ENCODE measurements at regions not wholly inside any gene's neighbourhood (a gene's known extent, or its start where the extent isn't known, plus 50 kb on each side); places are given as distances from the start of the nearest gene placed in this dataset.
"Not testable (repeated sequence)": the region's sequence is repeated elsewhere in the genome, so short reads cannot be mapped to it uniquely, and the experiment has no call there.

DNA sequence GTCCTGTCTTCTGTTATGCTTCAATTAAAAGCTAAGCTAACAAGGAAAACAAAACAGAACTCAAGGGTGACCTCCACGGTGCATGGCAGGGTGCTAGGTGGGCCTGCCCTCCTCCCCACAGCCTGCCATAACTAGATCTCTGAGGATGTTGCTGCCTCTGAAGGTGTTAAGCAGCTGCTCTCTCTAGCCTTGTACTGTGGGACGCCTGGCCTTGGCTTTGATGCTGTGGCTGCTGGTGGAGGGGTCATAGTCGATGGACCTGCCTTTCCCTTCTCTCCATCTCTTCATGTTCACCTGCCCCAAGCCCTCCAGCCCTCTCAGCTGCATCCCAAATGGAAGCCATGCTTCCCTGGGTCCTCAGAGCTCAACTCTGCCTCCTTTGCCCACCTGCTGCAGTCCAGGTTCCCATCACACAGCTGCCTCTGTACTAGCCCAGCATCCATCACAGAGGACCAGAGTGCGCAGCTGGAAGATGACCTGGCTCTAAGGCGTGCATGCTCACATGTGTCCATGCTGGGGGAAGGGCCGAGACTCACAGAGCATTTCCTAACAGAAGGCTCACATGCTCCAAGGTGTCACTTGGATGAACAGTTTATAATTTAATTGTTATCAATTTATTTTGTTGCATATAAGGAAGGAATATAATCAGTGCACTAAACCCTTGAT is 180.3 kb upstream of the E2F8 start:
- TF ChIP-seq, protein P1, sequence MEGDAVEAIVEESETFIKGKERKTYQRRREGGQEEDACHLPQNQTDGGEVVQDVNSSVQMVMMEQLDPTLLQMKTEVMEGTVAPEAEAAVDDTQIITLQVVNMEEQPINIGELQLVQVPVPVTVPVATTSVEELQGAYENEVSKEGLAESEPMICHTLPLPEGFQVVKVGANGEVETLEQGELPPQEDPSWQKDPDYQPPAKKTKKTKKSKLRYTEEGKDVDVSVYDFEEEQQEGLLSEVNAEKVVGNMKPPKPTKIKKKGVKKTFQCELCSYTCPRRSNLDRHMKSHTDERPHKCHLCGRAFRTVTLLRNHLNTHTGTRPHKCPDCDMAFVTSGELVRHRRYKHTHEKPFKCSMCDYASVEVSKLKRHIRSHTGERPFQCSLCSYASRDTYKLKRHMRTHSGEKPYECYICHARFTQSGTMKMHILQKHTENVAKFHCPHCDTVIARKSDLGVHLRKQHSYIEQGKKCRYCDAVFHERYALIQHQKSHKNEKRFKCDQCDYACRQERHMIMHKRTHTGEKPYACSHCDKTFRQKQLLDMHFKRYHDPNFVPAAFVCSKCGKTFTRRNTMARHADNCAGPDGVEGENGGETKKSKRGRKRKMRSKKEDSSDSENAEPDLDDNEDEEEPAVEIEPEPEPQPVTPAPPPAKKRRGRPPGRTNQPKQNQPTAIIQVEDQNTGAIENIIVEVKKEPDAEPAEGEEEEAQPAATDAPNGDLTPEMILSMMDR (IDR thresholded peaks at IDR 0.05; ENCODE audit: low read depth, low read length, missing control alignments), result no peak
- DNase-seq (ENCODE audit: low read depth), result no peak
- no peak overlapping the region for H3K4me3 ChIP-seq (ENCODE audit: low read depth, low read length)

DNA sequence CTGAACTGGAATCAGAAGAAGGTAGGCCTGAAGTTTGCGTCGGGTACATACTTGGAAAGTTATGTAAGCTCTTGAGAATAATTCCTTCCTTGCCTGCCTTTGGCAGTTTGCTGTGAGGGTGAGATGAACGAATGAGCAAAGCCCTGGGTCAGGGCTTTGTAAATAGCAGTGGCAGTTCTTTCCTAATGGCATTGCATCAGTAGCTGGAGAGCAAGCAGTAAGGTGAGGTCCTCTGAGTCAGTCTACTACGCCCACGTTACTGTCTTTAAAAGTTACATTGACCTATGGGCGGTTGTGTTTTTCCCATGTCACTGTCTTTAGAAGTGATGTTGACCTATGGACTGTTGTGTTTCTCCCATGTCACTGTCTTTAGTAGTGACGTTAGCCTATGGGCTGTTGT is 179.1 kb upstream of the E2F8 start:
- TF ChIP-seq, protein P1 (IDR thresholded peaks at IDR 0.05; ENCODE audit: low read depth, low read length, missing control alignments), result no peak
- H3K4me3 ChIP-seq (ENCODE audit: low read depth, low read length), result no peak overlapping the region
- no peak for DNase-seq (ENCODE audit: low read depth)

DNA sequence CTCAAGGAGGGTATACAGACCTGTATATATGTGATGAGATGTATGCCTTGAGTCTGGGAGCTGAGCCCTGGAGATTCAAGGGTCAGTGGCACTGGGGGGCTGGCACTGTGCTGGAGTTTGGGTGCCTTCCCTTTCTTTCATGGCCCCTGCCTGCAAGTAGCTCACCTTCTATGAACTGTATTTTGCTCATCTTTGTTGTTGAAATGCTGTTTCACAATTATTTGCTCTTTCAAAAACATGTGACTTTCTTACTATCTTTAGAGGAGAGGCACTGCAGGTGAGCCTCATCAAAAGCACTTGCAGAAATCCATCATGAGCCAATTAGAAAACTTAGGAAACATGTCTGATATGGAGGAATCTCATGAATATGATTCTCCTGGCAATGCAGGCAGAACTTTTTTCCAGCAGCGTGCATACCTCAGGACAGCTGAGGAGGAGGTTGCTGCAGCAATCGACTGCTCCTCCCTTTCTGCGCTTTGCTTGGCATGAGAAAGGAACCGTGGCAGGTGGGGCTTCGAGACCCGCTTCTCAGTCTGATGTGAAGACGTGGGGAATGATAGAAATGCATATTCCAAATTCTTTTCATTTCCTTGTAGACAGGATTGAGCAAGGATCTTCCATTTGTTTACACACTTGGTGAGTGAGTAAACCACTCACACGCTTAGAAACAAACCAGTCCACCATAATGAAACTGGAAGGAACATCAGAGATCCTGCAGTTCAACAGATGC is 178.4 kb upstream of the E2F8 start:
- DNase-seq (ENCODE audit: low read depth), result no peak
- TF ChIP-seq, protein P1 (IDR thresholded peaks at IDR 0.05; ENCODE audit: low read depth, low read length, missing control alignments), result no peak
- no peak overlapping the region for H3K4me3 ChIP-seq (ENCODE audit: low read depth, low read length)

DNA sequence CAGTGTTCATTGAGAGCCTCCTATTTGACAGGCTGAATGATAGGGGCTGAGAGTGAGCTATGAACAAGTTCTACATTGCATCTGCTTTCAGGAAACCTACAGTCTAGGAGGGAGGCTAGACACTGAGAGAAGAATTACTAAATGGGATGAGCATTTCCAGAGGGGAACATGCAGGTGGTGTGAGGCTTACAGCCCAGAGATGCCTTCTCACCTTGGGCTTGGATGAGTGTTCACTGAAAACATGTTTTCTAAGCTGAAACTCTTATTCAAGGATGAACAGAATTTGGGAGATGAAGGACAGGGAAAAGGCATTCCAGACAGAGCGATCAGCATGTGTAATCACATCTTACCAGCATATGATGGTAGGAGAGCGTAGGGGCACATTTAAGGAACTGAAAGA is 177.5 kb upstream of the E2F8 start:
- TF ChIP-seq, protein P1 (IDR thresholded peaks at IDR 0.05; ENCODE audit: low read depth, low read length, missing control alignments), result no peak
- DNase-seq (ENCODE audit: low read depth), result no peak
- H3K4me3 ChIP-seq (ENCODE audit: low read depth, low read length), result no peak overlapping the region

DNA sequence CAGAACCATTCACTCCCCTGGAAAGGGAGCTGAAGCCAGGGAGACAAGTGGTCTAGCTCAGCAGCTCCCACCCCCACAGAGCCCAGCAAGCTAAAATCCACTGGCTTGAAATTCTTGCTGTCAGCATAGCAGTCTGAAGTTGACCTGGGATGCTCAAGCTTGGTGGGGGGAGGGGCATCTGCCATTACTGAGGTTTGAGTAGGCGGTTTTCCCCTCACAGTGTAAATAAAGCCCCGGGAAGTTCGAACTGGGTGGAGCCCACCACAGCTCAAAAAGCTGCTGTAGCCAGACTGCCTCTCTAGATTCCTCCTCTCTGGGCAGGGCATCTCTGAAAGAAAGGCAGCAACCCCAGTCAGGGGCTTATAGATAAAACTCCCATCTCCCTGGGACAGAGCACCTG is 171.3 kb upstream of the E2F8 start:
- not testable (repeated sequence) for DNase-seq (ENCODE audit: low read depth); H3K4me3 ChIP-seq (ENCODE audit: low read depth, low read length)

DNA sequence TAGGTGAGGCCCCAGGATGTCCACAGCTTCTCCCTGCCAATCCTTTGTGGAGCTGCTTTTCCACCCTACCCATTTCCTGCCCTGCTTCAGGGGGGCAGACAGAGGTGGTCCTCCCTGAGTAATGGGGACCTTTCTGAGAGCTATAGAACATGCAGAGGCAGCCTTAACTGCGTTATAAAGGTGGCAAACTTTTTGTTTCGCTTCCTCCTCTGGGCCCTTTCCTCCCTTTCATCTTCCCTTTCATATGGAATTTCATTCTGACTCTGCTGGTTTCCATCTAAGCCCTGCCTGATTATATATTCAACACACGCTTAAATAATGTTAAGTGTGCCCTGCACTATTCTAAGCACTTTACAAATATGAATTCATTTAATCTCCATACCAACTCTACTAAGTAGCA is 169.3 kb upstream of the E2F8 start:
- no peak overlapping the region for H3K4me3 ChIP-seq (ENCODE audit: low read depth, low read length)
- DNase-seq (ENCODE audit: low read depth), result peak; percentile 8
- TF ChIP-seq, protein P1 (IDR thresholded peaks at IDR 0.05; ENCODE audit: low read depth, low read length, missing control alignments), result no peak

DNA sequence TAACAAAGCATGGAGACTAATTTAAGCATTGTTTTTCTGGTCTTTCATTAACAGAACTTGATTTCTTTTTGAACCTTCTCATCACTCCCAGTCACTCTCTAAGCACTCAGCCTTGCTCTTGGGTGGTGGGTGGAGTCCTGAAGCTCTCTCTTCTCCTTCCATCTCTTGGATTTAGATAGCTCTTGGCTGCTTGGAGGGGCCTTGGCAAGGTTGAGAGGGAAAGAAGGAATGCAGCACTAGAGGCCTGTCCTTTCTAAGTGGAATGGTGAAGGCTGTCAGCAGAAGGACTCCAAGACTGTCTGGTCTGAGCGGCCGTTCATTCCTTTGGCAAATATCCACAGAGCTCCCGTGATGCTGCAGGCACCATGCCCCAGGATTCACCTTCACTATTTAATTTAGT is 168.6 kb upstream of the E2F8 start:
- TF ChIP-seq, protein P1 (IDR thresholded peaks at IDR 0.05; ENCODE audit: low read depth, low read length, missing control alignments), result no peak
- DNase-seq (ENCODE audit: low read depth), result no peak
- no peak overlapping the region for H3K4me3 ChIP-seq (ENCODE audit: low read depth, low read length)

All from GM12864 (cell line).